A673 (cell line): ENCODE measurements at regions not wholly inside any gene's neighbourhood (a gene's known extent, or its start where the extent isn't known, plus 50 kb on each side); places are given as distances from the start of the nearest gene placed in this dataset.

Experiments used
- BruUV-seq: library from RNA; stranded (reverse); fragments of 400-500 nt; replicated peaks from 2 replicates; lab custom pipeline; 2021; lab: Mats Ljungman, UMichigan
- CTCF ChIA-PET: fragments of 300-600 bp; sonication (Branson Sonifier 250); formaldehyde crosslinking; loops from one replicate; lab custom pipeline; 2022; ENCODE audit warnings: antibody characterized with exemption; lab: Charles Lee
- POLR2A ChIA-PET: fragments of 300-600 bp; sonication (Branson Sonifier 250); formaldehyde crosslinking; loops from one replicate; lab custom pipeline; 2022; ENCODE audit warnings: antibody characterized with exemption; ENCODE audit not compliant: low non-redundant PET; lab: Charles Lee
- DNase-seq: peaks from one replicate; pipeline ENCODE4 v3.0.0-alpha.2; 2015; ENCODE audit warnings: low spot score
- H3K27ac ChIP-seq: fragments of 200-600 bp; sonication (generic); 2 replicates; pipeline ENCODE4 v1.5.1; 2016; ENCODE audit warnings: mixed run types, low read depth, mild to moderate bottlenecking, mixed read lengths, antibody characterized with exemption, low read length; ENCODE audit not compliant: poor library complexity, severe bottlenecking
- H3K27me3 ChIP-seq: fragments of 200-600 bp; sonication (generic); replicated peaks from 2 replicates; pipeline ENCODE4 v1.6.1; 2017; ENCODE audit warnings: mixed run types, low read depth, mild to moderate bottlenecking, mixed read lengths, antibody characterized with exemption, low read length; ENCODE audit not compliant: insufficient read depth, poor library complexity
- H3K36me3 ChIP-seq: fragments of 200-600 bp; sonication (generic); 2 replicates; pipeline ENCODE4 v1.6.1; 2016; ENCODE audit warnings: mixed run types, mild to moderate bottlenecking, mixed read lengths, antibody characterized with exemption, low read length; ENCODE audit not compliant: insufficient read depth, poor library complexity, severe bottlenecking
- H3K4me1 ChIP-seq: fragments of 200-600 bp; sonication (generic); 2 replicates; pipeline ENCODE4 v1.6.1; 2017; ENCODE audit warnings: mixed run types, mild to moderate bottlenecking, mixed read lengths, antibody characterized with exemption, low read length; ENCODE audit not compliant: insufficient read depth, poor library complexity, severe bottlenecking
- H3K4me3 ChIP-seq: fragments of 200-600 bp; sonication (generic); 2 replicates; pipeline ENCODE4 v1.5.1; 2016; ENCODE audit warnings: low read depth, mixed run types, mild to moderate bottlenecking, mixed read lengths, low read length; ENCODE audit not compliant: poor library complexity, severe bottlenecking
- H3K9me3 ChIP-seq: fragments of 200-600 bp; sonication (generic); 2 replicates; pipeline ENCODE4 v1.6.1; 2016; ENCODE audit warnings: mixed run types, low read depth, mild to moderate bottlenecking, mixed read lengths, antibody characterized with exemption, low read length; ENCODE audit not compliant: poor library complexity, severe bottlenecking
- EZH2 ChIP-seq: fragments of 200-600 bp; sonication (generic); IDR thresholded peaks from 2 replicates; pipeline ENCODE4 v1.6.1; 2017; ENCODE audit warnings: borderline replicate concordance, low read depth, mild to moderate bottlenecking, mixed read lengths, antibody characterized with exemption, low read length; ENCODE audit not compliant: poor library complexity, severe bottlenecking
- intact Hi-C: fragments of 100-400 bp; cut with micrococcal nuclease; formaldehyde crosslinking; loops from one replicate; pipeline ENCODE4 v1.10.0; 2022; ENCODE audit not compliant: unreplicated experiment
- TF ChIP-seq, protein P1 (sequence below): fragments of 300-800, 200-600 bp; sonication (generic); conservative IDR thresholded peaks from 2 replicates; pipeline ENCODE4 v1.5.1; 2017; ENCODE audit warnings: low read depth, mild to moderate bottlenecking, antibody characterized with exemption, low read length, moderate library complexity, mixed read lengths

- Histone ChIP-seq H3K27ac (no peak overlapping the region), H3K9me3 (no peaks in the 10 kb centered on the region), H3K36me3 (no peaks in the 10 kb centered on the region), H3K27me3 (no peaks in the 10 kb centered on the region), H3K4me3 (no peak overlapping the region), H3K4me1 (no peaks in the 10 kb centered on the region)
- DNase-seq, result no peak
- no peak for TF ChIP-seq EZH2
- TF ChIP-seq, protein P1, sequence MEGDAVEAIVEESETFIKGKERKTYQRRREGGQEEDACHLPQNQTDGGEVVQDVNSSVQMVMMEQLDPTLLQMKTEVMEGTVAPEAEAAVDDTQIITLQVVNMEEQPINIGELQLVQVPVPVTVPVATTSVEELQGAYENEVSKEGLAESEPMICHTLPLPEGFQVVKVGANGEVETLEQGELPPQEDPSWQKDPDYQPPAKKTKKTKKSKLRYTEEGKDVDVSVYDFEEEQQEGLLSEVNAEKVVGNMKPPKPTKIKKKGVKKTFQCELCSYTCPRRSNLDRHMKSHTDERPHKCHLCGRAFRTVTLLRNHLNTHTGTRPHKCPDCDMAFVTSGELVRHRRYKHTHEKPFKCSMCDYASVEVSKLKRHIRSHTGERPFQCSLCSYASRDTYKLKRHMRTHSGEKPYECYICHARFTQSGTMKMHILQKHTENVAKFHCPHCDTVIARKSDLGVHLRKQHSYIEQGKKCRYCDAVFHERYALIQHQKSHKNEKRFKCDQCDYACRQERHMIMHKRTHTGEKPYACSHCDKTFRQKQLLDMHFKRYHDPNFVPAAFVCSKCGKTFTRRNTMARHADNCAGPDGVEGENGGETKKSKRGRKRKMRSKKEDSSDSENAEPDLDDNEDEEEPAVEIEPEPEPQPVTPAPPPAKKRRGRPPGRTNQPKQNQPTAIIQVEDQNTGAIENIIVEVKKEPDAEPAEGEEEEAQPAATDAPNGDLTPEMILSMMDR, result no peak
- intact Hi-C loops, result no loop called here
- CTCF ChIA-PET, result interaction anchor here (0.7 kb wide), 1 partner anchor 225 kb away, joined by 4 read pairs; no protein-coding TSS in a partner anchor
- BruUV-seq, result no TSS peak
- POLR2A ChIA-PET, result no interaction called here
Measured at GRCh38 chr21:35491114-35491513, 442.0 kb upstream of the RUNX1 start.

DNA sequence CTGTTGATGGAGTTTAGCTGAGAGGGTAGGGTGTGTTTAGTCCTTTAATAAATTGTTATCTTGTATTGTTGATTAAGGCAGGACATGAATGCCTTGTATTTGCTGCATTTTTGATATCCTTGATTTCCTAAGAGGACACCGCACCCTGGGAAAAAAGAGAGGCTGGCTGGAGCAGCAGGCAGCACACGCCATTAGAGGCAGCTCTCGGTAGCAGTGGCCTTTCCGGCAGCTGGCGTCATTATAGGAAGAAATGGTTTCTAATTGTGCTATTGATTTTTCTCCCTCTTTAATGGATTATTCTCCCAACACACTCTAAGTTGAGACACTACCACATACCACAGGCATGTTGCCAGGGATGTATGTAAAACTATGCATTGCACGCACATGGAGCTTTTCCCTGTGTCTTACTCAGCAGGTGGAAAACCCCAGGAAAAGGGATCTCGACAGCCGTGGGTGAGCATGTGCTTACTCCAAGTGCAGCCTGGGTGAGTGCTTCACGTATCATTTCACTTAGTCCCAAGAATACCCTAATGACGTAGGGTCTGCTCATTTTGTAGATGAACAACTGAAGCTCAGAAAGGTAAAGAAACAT, 440.4 kb upstream of the RUNX1 start:
- Histone ChIP-seq H3K27me3 (no peaks in the 10 kb centered on the region), H3K4me3 (no peak overlapping the region), H3K27ac (no peak overlapping the region), H3K36me3 (no peaks in the 10 kb centered on the region), H3K4me1 (no peaks in the 10 kb centered on the region), H3K9me3 (no peaks in the 10 kb centered on the region)
- BruUV-seq, result no TSS peak
- POLR2A ChIA-PET, result no interaction called here
- intact Hi-C loops, result no loop called here
- no peak for TF ChIP-seq EZH2
- TF ChIP-seq, protein P1, result no peak
- CTCF ChIA-PET, result no interaction called here
- DNase-seq, result no peak

DNA sequence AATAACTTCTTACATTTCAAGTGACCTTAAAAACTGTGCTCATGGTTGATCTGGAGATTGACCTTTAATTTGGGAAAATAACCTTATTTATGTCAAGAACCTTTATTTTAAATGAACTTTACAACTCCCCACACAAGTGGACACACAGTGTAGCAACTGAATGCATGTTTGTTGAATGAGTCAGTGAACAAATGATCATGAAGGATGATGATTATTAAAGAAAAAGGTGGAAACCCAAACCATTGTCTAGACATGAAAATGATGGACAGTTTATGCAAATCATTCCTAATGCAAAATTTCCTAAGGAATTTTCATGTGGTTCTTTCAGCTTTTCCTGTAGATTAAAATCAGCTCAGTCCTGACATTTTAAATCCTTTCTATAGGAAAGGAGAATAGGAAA, 439.8 kb upstream of the RUNX1 start:
- POLR2A ChIA-PET, result no interaction called here
- DNase-seq, result no peak
- Histone ChIP-seq H3K27me3 (no peaks in the 10 kb centered on the region), H3K4me1 (no peaks in the 10 kb centered on the region), H3K4me3 (no peak overlapping the region), H3K9me3 (no peaks in the 10 kb centered on the region), H3K36me3 (no peaks in the 10 kb centered on the region), H3K27ac (no peak overlapping the region)
- TF ChIP-seq, protein P1, result no peak
- no peak for TF ChIP-seq EZH2
- intact Hi-C loops, result no loop called here
- CTCF ChIA-PET, result no interaction called here
- BruUV-seq, result no TSS peak
